ENCODE measurements at regions not wholly inside any gene's neighbourhood (a gene's known extent, or its start where the extent isn't known, plus 50 kb on each side); places are given as distances from the start of the nearest gene placed in this dataset.

GRCh38 chr11:33509632-33510031 is 191.0 kb downstream of the C11orf91 start:
- no peak overlapping the region for H3K4me3 ChIP-seq
- intact Hi-C loops (cut with DNase I) = no loop called here
- H3K9me3 ChIP-seq = no peaks in the 10 kb centered on the region
- DNase-seq = no peak
- H3K4me1 ChIP-seq = no peaks in the 10 kb centered on the region
- no peaks in the 10 kb centered on the region for H3K36me3 ChIP-seq
- peaks cover 0 to 4% of the 10 kb centered on the region in 2 donors for H3K27me3 ChIP-seq
- ATAC-seq = no peak
- H3K27ac ChIP-seq = no peak overlapping the region
- no peak for TF ChIP-seq CTCF (IDR thresholded peaks at IDR 0.05)

GRCh38 chr11:33507967-33508366 is 192.7 kb downstream of the C11orf91 start:
- TF ChIP-seq CTCF (IDR thresholded peaks at IDR 0.05) = no peak
- Histone ChIP-seq H3K4me1 (no peaks in the 10 kb centered on the region), H3K36me3 (no peaks in the 10 kb centered on the region), H3K27me3 (peaks cover 0 to 9% of the 10 kb centered on the region in 2 donors), H3K4me3 (no peak overlapping the region), H3K27ac (no peak overlapping the region), H3K9me3 (no peaks in the 10 kb centered on the region)
- DNase-seq (peak in 2 of 4 donors; percentile 6 to 21), ATAC-seq (no peak)
- intact Hi-C loops (cut with DNase I) = no loop called here

- H3K36me3 ChIP-seq = no peaks in the 10 kb centered on the region
- no peak for TF ChIP-seq CTCF (IDR thresholded peaks at IDR 0.05)
- DNase-seq = no peak
- no peak for ATAC-seq
- no peaks in the 10 kb centered on the region for H3K4me1 ChIP-seq
- peaks cover 0 to 9% of the 10 kb centered on the region in 2 donors for H3K27me3 ChIP-seq
- H3K27ac ChIP-seq = no peak overlapping the region
- H3K4me3 ChIP-seq = no peak overlapping the region
- no peaks in the 10 kb centered on the region for H3K9me3 ChIP-seq
- intact Hi-C loops (cut with DNase I) = no loop called here
Observed at GRCh38 chr11:33507356-33507755, 193.3 kb downstream of the C11orf91 start.

GRCh38 chr11:33505093-33505492 is 195.5 kb downstream of the C11orf91 start:
- H3K36me3 ChIP-seq = no peaks in the 10 kb centered on the region
- DNase-seq (no peak), ATAC-seq (no peak)
- H3K4me3 ChIP-seq = no peak overlapping the region
- no peaks in the 10 kb centered on the region for H3K9me3 ChIP-seq
- H3K27me3 ChIP-seq = peaks cover 0 to 9% of the 10 kb centered on the region in 2 donors
- H3K27ac ChIP-seq = no peak overlapping the region
- no peak for TF ChIP-seq CTCF (IDR thresholded peaks at IDR 0.05)
- intact Hi-C loops (cut with DNase I) = no loop called here
- H3K4me1 ChIP-seq = no peaks in the 10 kb centered on the region

GRCh38 chr11:33500861-33501479 is 199.7 kb downstream of the C11orf91 start:
- no peaks in the 10 kb centered on the region for H3K36me3 ChIP-seq
- H3K27ac ChIP-seq = no peak overlapping the region
- H3K9me3 ChIP-seq = no peaks in the 10 kb centered on the region
- H3K4me3 ChIP-seq = no peak overlapping the region
- no peaks in the 10 kb centered on the region for H3K4me1 ChIP-seq
- DNase-seq (peak in 2 of 4 donors; percentile 37 to 51), ATAC-seq (no peak)
- H3K27me3 ChIP-seq = peaks cover 0 to 9% of the 10 kb centered on the region in 2 donors
- intact Hi-C loops (cut with DNase I) = no loop called here
- no peak for TF ChIP-seq CTCF (IDR thresholded peaks at IDR 0.05)
